Epithelial cell of prostate (primary cell): ENCODE measurements at regions not wholly inside any gene's neighbourhood (a gene's known extent, or its start where the extent isn't known, plus 50 kb on each side); places are given as distances from the start of the nearest gene placed in this dataset.

Experiments
- DNase-seq: peaks from one replicate; pipeline ENCODE4 v3.0.0-alpha.2; 2011; ENCODE audit warnings: low read depth, low spot score
- H3K27ac ChIP-seq: fragments of 450-650 bp; 2 replicates; pipeline ENCODE4 v1.5.1; 2017; ENCODE audit warnings: mild to moderate bottlenecking

GRCh38 chr9:87081503-87081902, 134.2 kb upstream of the GAS1 start:
- no peak overlapping the region for H3K27ac ChIP-seq
- DNase-seq = no peak

- DNase-seq = no peak
- H3K27ac ChIP-seq = no peak overlapping the region
Measured at GRCh38 chr9:87083986-87084385, 136.7 kb upstream of the GAS1 start.

- no peak overlapping the region for H3K27ac ChIP-seq
- DNase-seq = no peak
Measured at GRCh38 chr9:87084407-87084806, 137.1 kb upstream of the GAS1 start.

- no peak for DNase-seq
- H3K27ac ChIP-seq = no peak overlapping the region
Measured at GRCh38 chr9:87085073-87085472, 137.8 kb upstream of the GAS1 start.

GRCh38 chr9:87085521-87085920, 138.2 kb upstream of the GAS1 start:
- DNase-seq = no peak
- no peak overlapping the region for H3K27ac ChIP-seq

GRCh38 chr9:87086221-87086818, 139.0 kb upstream of the GAS1 start:
- no peak for DNase-seq
- no peak overlapping the region for H3K27ac ChIP-seq

- DNase-seq = no peak
- H3K27ac ChIP-seq = no peak overlapping the region
Measured at GRCh38 chr9:87087197-87087596, 139.9 kb upstream of the GAS1 start.

GRCh38 chr9:87088192-87088591, 140.9 kb upstream of the GAS1 start:
- no peak overlapping the region for H3K27ac ChIP-seq
- DNase-seq = no peak

- H3K27ac ChIP-seq = no peak overlapping the region
- DNase-seq = no peak
Measured at GRCh38 chr9:87088621-87089365, 141.5 kb upstream of the GAS1 start.

- no peak overlapping the region for H3K27ac ChIP-seq
- no peak for DNase-seq
Measured at GRCh38 chr9:87089506-87089905, 142.2 kb upstream of the GAS1 start.

- DNase-seq = no peak
Measured at GRCh38 chr9:87089929-87090328, 142.6 kb upstream of the GAS1 start.

GRCh38 chr9:87093777-87094176, 146.5 kb upstream of the GAS1 start:
- H3K27ac ChIP-seq = no peak overlapping the region
- DNase-seq = no peak

More at GRCh38 chr9:87089929-87090328, 142.6 kb upstream of the GAS1 start:
- H3K27ac ChIP-seq = no peak overlapping the region

GRCh38 chr9:87095951-87096350, 148.6 kb upstream of the GAS1 start:
- H3K27ac ChIP-seq = no peak overlapping the region
- DNase-seq = no peak

GRCh38 chr9:87096506-87096905, 149.2 kb upstream of the GAS1 start:
- no peak overlapping the region for H3K27ac ChIP-seq
- DNase-seq = no peak

GRCh38 chr9:87097238-87097637, 149.9 kb upstream of the GAS1 start:
- DNase-seq = no peak
- H3K27ac ChIP-seq = no peak overlapping the region

GRCh38 chr9:87099407-87099806, 152.1 kb upstream of the GAS1 start:
- no peak for DNase-seq
- H3K27ac ChIP-seq = no peak overlapping the region

GRCh38 chr9:87100001-87100400, 152.7 kb upstream of the GAS1 start:
- no peak for DNase-seq
- no peak overlapping the region for H3K27ac ChIP-seq

GRCh38 chr9:87102126-87102525, 154.8 kb upstream of the GAS1 start:
- H3K27ac ChIP-seq = no peak overlapping the region

GRCh38 chr9:87107072-87107471, 159.8 kb upstream of the GAS1 start:
- H3K27ac ChIP-seq = peak overlapping the region; percentile 69
- DNase-seq = peak; percentile 64

More at GRCh38 chr9:87102126-87102525, 154.8 kb upstream of the GAS1 start:
- no peak for DNase-seq

GRCh38 chr9:87108661-87109060, 161.4 kb upstream of the GAS1 start:
- no peak for DNase-seq
- no peak overlapping the region for H3K27ac ChIP-seq

GRCh38 chr9:87109231-87109631, 161.9 kb upstream of the GAS1 start:
- no peak for DNase-seq
- H3K27ac ChIP-seq = no peak overlapping the region

- H3K27ac ChIP-seq = no peak overlapping the region
- DNase-seq = no peak
Measured at GRCh38 chr9:87109851-87110250, 162.5 kb upstream of the GAS1 start.
